GM21786 (cell line): ENCODE measurements at regions not wholly inside any gene's neighbourhood (a gene's known extent, or its start where the extent isn't known, plus 50 kb on each side); places are given as distances from the start of the nearest gene placed in this dataset.

Source experiments
- ATAC-seq: cut with Tn5 transposase; IDR thresholded peaks from one replicate; pipeline ENCODE4 v1.9.1; 2021; ENCODE audit not compliant: unreplicated experiment

DNA sequence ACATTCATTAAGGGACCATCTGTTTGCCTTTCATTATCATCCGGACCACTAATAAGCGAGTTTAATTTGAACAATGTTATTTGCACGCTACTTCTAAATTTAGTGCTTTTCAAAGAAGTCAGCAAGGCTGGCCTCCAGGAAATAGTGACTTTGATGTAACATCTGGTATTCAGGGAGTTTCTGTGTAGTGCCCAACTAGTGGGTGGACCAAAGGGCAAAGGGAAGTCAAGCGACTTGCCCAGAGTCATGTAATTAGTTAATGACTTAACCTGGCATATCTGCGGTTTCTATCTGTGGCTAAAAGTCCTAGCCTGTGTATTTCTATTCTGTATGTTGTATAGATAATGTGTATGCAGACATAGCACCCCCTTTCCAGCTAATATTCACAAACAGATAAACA lies 56.3 kb upstream of the LCORL start:
- ATAC-seq: peak; percentile 73

DNA sequence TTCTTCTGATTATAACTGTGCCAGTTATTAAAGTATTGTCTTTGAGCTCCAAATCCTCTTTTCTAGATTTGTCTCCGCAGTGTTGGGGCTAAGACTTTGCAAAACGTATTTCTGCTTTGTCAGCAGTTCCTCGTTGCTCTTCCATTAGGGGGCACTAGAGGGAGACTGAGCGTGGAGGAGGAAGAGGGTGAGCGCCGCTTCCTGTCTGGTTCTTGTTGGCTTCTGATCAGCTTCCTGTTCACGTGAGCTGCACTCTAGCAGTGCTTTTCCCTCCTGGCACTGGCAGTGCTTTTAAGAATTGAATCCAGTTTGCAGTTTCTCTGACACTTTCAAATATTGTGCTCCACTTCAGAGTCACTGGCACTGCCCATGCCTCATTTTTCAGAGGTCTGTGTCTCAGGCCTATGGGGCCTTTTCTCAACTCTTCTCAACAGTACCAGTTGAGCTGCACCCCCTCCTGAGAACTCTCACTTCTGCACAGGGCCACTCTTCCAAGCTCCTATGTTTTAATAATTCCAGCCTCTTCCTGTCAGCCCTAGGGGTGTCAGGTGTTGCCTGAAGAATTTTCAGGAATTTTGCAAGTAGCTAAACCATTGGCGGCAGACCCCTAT lies 54.4 kb upstream of the LCORL start:
- no peak for ATAC-seq

DNA sequence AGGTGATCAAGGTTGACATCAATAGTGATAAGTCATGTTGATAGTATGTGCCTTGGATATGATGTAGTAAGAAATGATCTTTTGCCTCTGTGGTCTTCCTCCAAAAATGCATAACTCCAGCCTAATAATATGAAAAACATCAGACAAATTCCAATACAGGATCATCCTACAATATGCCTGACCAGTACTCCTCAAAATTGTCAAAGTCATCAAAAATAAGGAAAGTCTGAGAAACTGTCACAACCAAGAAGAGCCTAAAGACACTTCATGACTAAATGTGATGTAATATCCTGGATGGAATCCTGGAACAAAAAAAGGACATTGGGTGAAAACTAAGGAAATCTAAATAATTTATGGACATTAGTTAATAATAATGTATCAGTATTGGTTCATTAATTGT lies 50.3 kb upstream of the LCORL start:
- no peak for ATAC-seq
